Kidney (tissue), 13 donors: ENCODE measurements at regions not wholly inside any gene's neighbourhood (a gene's known extent, or its start where the extent isn't known, plus 50 kb on each side); places are given as distances from the start of the nearest gene placed in this dataset.

ENCODE experiments used
- DNase-seq, 5 donors: peaks; one replicate each; pipeline ENCODE4 v3.0.0-alpha.2; 2013 to 2020
- FAIRE-seq: peaks from 2 replicates; lab custom pipeline; 2012; peaks lifted over from hg19 to GRCh38; lab: Jason Lieb, UNC
- H3K27ac ChIP-seq, 2 donors: one replicate each; pipeline ENCODE4 v1.7.0; 2013; ENCODE audit warnings: low read depth in 2 of 2, low read length in 2 of 2, inconsistent platforms in 1 of 2
- H3K27me3 ChIP-seq: one replicate; pipeline ENCODE4 v1.7.1; 2013; ENCODE audit warnings: low read length, inconsistent platforms; ENCODE audit not compliant: control insufficient read depth, insufficient read depth
- H3K36me3 ChIP-seq, 3 donors: one replicate each; pipeline versions ENCODE4 v1.7.0 to v1.7.1; 2013; ENCODE audit warnings: low read length in 3 of 3, control low read depth in 1 of 3, inconsistent platforms in 1 of 3; ENCODE audit not compliant: insufficient read depth in 3 of 3, control insufficient read depth in 2 of 3
- H3K4me1 ChIP-seq, 3 donors: one replicate each; pipeline versions ENCODE4 v1.7.0 to v1.7.1; 2013; ENCODE audit warnings: low read length in 3 of 3, inconsistent platforms in 1 of 3, low read depth in 1 of 3; ENCODE audit not compliant: control insufficient read depth in 2 of 3, insufficient read depth in 2 of 3
- H3K4me3 ChIP-seq, 3 donors: one replicate each; pipeline versions ENCODE4 v1.7.0 to v1.8.1; 2013; ENCODE audit warnings: low read length in 3 of 3, control low read depth in 1 of 3, inconsistent platforms in 1 of 3
- H3K9ac ChIP-seq, 3 donors: one replicate each; pipeline versions ENCODE4 v1.7.0 to v1.7.1; 2013; ENCODE audit warnings: low read length in 3 of 3, control low read depth in 1 of 3, inconsistent platforms in 1 of 3
- H3K9me3 ChIP-seq, 3 donors: one replicate each; pipeline versions ENCODE4 v1.7.0 to v1.7.1; 2013; ENCODE audit warnings: low read length in 3 of 3, control low read depth in 1 of 3, inconsistent platforms in 1 of 3; ENCODE audit not compliant: control insufficient read depth in 2 of 3, insufficient read depth in 1 of 3
- CTCF ChIP-seq: IDR thresholded peaks from 3 replicates; pipeline ENCODE4 v1.5.1; 2012; ENCODE audit warnings: mild to moderate bottlenecking, moderate library complexity, borderline replicate concordance; ENCODE audit not compliant: insufficient read depth; ENCODE audit errors: extremely low read depth
- intact Hi-C: fragments of 100-400 bp; cut with DNase I; formaldehyde crosslinking; loops from one replicate; pipeline ENCODE4 v1.11.1; 2022
- donor health status: control.
- donor health status: control.
- donor health status: control.
- donor health status: control.
- donor health status: control.
- donor health status: DM: yes; HTN: yes; CAD: no.
- donor health status: Normal renal cell carcinoma (clear cell type).

DNA sequence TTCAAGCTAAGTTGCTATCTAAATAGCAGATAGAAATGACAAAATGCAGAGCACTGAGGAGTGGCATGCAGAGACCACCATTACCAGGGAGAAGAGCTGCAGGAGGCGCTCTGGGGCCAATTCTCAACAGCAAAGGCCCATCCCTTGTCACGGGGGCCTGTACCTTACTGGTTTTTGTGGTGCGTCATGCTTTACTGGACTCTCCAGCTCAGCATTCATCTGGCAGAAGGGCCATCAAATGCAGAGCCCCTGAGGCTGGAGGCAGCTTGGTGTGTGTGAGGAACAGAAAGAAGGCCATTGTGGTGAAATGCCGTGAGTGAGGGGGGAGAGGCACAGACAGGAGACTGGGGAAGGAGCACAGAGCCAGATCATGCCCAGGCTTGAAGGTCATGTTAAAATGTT is 56.5 kb upstream of the NAV2 start:
- Histone ChIP-seq H3K36me3 (no peaks in the 10 kb centered on the region), H3K27me3 (no peaks in the 10 kb centered on the region), H3K4me3 (no peak overlapping the region), H3K27ac (no peak overlapping the region), H3K9ac (no peak overlapping the region), H3K9me3 (no peaks in the 10 kb centered on the region), H3K4me1 (no peaks in the 10 kb centered on the region)
- TF ChIP-seq CTCF = no peak
- no peak for FAIRE-seq
- no peak for DNase-seq
- intact Hi-C loops = no loop called here

DNA sequence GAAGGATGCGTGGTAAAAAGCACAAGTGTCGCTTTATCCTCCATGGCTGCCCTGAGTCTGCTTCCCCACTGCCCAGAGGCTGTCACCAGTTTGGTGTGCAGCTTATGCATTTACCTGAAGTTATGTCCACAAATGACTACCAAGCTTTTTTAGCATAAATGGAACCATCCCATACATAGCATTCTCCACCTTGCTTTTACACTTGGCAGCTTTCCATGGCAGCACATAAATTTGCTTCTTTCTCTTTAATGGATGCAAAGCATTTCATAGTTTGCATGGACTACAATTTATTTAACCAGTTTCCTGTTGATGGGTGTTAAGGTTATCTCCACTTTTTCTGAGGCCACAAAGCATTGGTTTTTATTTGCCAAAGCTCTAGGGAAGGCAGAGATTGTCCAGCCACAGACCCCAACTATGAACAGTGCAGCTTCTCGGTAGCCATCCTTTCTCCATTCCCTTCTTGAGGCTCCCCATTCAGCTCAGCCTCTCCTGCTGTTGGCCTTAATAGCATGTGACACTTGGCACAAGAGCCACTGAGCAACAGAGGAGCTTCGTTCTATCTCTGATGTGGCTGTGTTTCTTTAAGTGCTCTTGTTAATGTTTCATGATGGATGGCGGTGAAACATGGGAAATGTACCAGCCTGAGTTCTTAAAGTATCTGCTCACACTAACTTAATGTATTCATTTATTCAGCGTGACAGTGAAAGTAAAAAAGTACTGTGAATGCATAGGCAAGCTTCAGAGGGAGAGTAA is 59.8 kb upstream of the NAV2 start:
- no peak for TF ChIP-seq CTCF
- Histone ChIP-seq H3K27ac (no peak overlapping the region), H3K27me3 (no peaks in the 10 kb centered on the region), H3K4me3 (no peak overlapping the region), H3K9me3 (no peaks in the 10 kb centered on the region), H3K4me1 (no peaks in the 10 kb centered on the region), H3K9ac (no peak overlapping the region), H3K36me3 (no peaks in the 10 kb centered on the region)
- DNase-seq = no peak
- intact Hi-C loops = no loop called here
- FAIRE-seq = no peak

GRCh38 chr11:19651653-19652052 is 61.0 kb upstream of the NAV2 start:
- Histone ChIP-seq H3K36me3 (no peaks in the 10 kb centered on the region), H3K27me3 (no peaks in the 10 kb centered on the region), H3K9ac (no peak overlapping the region), H3K4me1 (no peaks in the 10 kb centered on the region), H3K27ac (no peak overlapping the region), H3K4me3 (no peak overlapping the region), H3K9me3 (no peaks in the 10 kb centered on the region)
- intact Hi-C loops = no loop called here
- no peak for TF ChIP-seq CTCF
- DNase-seq (no peak), FAIRE-seq (no peak)

DNA sequence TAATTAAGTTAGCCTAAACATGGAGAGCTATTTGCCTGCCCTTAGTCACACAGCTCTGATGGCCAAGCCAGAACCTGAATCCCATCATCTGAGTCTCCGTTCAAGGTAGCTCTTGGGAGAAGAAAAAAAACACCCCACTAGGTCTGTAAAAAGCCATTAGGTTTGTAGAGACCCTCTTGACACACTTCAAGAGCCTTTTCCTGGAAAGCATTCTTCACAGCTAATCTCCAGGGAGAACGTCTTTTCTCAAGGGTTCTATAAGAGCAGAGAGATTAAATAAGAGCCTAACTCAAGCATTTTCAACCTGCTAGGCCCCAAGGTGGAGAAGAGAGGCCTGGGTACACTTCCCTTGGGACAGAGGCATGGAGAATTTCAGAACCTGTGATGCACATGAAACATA is 61.6 kb upstream of the NAV2 start:
- FAIRE-seq = no peak
- intact Hi-C loops = no loop called here
- Histone ChIP-seq H3K9me3 (no peaks in the 10 kb centered on the region), H3K36me3 (no peaks in the 10 kb centered on the region), H3K4me1 (no peaks in the 10 kb centered on the region), H3K27ac (no peak overlapping the region), H3K27me3 (no peaks in the 10 kb centered on the region), H3K4me3 (no peak overlapping the region), H3K9ac (no peak overlapping the region)
- TF ChIP-seq CTCF = no peak
- DNase-seq = no peak
